SK-N-SH (cell line): ENCODE measurements at regions not wholly inside any gene's neighbourhood (a gene's known extent, or its start where the extent isn't known, plus 50 kb on each side); places are given as distances from the start of the nearest gene placed in this dataset.

ENCODE experiments used
- CTCF ChIP-seq: fragments of 200-600 bp; sonication (generic); IDR thresholded peaks from 2 replicates; pipeline ENCODE4 v1.6.1; 2017; ENCODE audit warnings: antibody characterized with exemption, mild to moderate bottlenecking, moderate library complexity
- EZH2phosphoT487 ChIP-seq: fragments of 200-600 bp; sonication (generic); IDR thresholded peaks from 2 replicates; pipeline ENCODE4 v1.6.1; 2017; ENCODE audit warnings: low read depth, mixed run types, mild to moderate bottlenecking, antibody characterized with exemption, moderate library complexity, borderline replicate concordance
- FOSL2 ChIP-seq: IDR thresholded peaks from 2 replicates; pipeline ENCODE4 v1.4.0; 2012; ENCODE audit warnings: low read depth, mild to moderate bottlenecking, moderate library complexity, borderline replicate concordance
- MAX ChIP-seq: IDR thresholded peaks from 2 replicates; pipeline ENCODE4 v1.4.0; 2012; ENCODE audit warnings: low read depth
- NFIC ChIP-seq: IDR thresholded peaks from 2 replicates; pipeline ENCODE4 v1.4.0; 2012; ENCODE audit warnings: borderline replicate concordance
- POLR2AphosphoS5 ChIP-seq: IDR thresholded peaks from 2 replicates; pipeline ENCODE4 v1.6.1; 2012; ENCODE audit warnings: low read depth, low read length
- RFX5 ChIP-seq: IDR thresholded peaks from 2 replicates; pipeline ENCODE4 v1.6.1; 2012; ENCODE audit warnings: mild to moderate bottlenecking, improper control_type of control experiment, low read length
- RXRA ChIP-seq: IDR thresholded peaks from 2 replicates; pipeline ENCODE4 v1.4.0; 2012; ENCODE audit warnings: low read depth, mild to moderate bottlenecking, borderline replicate concordance
- USF1 ChIP-seq: IDR thresholded peaks from 2 replicates; pipeline ENCODE4 v1.4.0; 2012; ENCODE audit warnings: low read depth, borderline replicate concordance

- no peak for TF ChIP-seq USF1
- TF ChIP-seq CTCF, result no peak
- no peak for TF ChIP-seq RFX5
- TF ChIP-seq EZH2phosphoT487, result no peak
- no peak for TF ChIP-seq FOSL2
- TF ChIP-seq MAX, result no peak
- TF ChIP-seq POLR2AphosphoS5, result no peak
- no peak for TF ChIP-seq NFIC
- TF ChIP-seq RXRA, result no peak
Observed at GRCh38 chr1:78731674-78732073, 82.0 kb downstream of the IFI44 start.
